GM19467 (cell line): ENCODE measurements at regions not wholly inside any gene's neighbourhood (a gene's known extent, or its start where the extent isn't known, plus 50 kb on each side); places are given as distances from the start of the nearest gene placed in this dataset.
"Not testable (repeated sequence)": the region's sequence is repeated elsewhere in the genome, so short reads cannot be mapped to it uniquely, and the experiment has no call there.

Experiments
- ATAC-seq: cut with Tn5 transposase; IDR thresholded peaks from one replicate; pipeline ENCODE4 v1.9.1; 2021; ENCODE audit warnings: mild to moderate bottlenecking, moderate library complexity; ENCODE audit not compliant: unreplicated experiment

GRCh38 chr18:10241579-10241978 lies 212.9 kb upstream of the APCDD1 start:
- no peak for ATAC-seq

- no peak for ATAC-seq
Measured at GRCh38 chr18:10242936-10243680, 211.3 kb upstream of the APCDD1 start.

GRCh38 chr18:10244341-10244740 lies 210.1 kb upstream of the APCDD1 start:
- ATAC-seq = no peak

GRCh38 chr18:10245031-10245845 lies 209.2 kb upstream of the APCDD1 start:
- ATAC-seq = no peak

- ATAC-seq = no peak
Measured at GRCh38 chr18:10245846-10246175, 208.6 kb upstream of the APCDD1 start.

DNA sequence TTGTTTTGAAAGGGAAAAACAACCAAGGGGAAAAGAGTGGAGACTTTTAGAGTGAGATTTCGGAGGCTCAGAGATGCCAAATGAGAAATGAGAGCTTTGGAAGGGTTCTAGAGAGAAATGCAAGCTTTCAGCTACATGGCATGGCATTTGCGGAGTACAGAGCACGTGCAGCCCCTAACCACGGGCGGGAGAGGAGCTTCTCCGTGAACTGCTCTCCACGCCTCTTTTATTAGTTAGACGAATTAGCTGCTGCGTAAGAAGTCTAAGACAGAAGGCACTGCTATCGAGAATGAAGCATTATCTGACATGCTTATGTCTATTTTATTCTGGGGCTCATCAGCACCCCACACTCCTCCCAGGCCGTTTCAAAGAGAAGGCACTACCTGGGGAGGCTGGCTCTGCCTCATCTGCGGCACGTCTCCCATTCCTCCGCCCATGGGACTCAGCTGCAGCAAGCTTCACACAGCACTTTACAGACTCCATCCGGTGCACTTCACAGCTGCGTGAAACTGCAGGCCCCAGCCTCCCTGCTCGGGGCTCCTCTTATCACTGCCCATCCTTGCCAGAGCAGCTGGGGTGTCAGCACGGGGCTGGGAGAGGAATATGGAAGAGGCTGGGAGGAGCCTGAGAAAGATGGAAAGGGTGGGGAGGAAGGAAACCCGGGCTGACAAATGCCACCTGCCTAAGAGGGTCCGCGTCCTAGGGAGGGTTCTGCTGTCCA lies 207.3 kb upstream of the APCDD1 start:
- ATAC-seq = no peak

GRCh38 chr18:10247742-10248082 lies 206.7 kb upstream of the APCDD1 start:
- ATAC-seq = no peak

- ATAC-seq = no peak
Measured at GRCh38 chr18:10248738-10249137, 205.7 kb upstream of the APCDD1 start.

DNA sequence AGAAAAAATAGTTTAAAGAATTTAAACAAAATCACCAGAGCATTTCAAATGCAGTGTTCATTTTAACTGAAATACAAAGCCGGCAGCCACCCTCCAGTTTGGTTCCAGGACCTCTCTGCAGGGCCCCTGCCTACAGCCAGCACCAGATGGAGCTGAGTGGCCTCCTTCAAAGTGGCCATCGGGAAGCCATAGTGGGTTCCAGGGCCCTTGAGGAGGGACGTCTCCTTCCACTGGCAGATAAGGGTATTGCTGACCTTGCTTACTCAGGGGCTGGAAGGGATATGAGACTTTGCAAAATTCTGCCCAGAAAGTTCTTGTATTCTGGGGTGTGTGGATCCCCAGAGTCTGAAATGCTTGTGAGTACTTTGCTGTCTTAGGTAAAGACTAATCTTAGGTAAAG lies 205.2 kb upstream of the APCDD1 start:
- no peak for ATAC-seq

DNA sequence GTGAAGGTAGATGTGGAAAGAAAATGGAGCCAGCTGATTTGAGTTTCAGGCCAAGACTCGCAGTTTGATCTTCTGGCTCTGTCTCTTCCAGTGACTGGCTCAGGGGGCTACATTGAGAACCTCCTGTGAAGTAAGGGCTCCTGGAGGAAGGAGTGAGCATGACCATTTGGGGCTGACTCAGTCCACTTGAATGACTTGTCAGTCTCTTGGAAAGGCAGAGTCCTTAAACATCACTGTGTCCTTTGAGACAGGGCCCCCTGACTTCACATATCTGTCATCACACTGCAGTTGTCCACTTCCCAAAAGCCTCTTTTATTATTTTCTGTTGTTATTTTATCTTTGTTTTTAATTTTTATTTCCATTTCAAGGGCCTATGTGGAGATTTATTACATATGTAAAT lies 204.6 kb upstream of the APCDD1 start:
- no peak for ATAC-seq

DNA sequence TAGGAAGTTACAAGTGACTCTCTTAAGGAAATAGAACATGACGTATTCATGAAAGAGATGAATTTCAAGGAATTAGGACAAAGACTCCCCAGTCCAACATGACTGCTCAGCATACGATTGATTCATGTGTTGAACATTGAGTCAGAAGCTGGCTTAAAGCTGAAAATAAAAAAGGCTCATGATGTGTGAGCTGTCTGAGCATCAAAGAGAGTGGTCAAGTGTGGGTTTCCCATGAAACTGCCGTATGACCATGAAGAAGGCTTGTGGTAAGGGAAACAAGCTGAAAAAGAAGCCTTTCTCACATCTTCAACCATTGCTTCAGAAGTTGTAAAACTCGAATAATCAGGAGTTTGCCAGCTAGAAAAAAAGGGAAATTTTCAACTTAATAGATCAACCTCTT lies 201.9 kb upstream of the APCDD1 start:
- no peak for ATAC-seq

DNA sequence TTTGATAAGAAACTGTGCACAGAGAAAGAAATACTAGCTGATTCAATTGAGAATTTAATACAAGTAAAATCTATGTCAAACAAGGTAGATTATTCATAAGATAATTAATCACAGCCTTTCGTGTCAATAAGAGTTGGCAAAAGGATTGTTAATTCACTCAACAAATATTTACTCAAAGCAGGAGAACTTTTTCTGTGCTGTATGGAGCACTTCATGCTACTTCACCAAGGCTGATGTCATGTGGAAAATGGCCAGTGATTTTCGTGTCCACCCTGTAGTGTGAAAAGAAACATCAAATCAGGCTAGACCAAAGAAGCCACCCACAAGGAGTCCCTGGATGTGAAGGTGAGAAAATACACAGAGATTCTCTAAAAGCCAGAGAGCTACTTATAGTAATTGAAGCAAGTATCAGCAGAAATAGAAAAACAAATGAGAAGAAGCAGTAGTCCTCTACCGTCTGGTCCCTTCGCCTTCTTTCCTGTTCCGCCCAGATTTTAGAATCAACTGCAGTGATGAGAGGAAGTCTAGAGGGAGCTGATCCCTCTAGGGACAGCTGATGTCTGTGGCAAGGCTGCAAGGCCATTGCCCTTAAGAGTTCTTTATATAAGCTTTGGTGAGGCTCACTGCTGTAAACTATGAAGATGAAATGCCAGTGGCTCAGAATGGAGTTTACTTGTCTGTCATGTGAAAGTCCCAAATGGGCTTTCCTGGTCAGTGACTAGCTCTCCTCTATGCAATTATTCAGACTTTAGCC lies 201.3 kb upstream of the APCDD1 start:
- no peak for ATAC-seq

GRCh38 chr18:10256276-10256675 lies 198.2 kb upstream of the APCDD1 start:
- ATAC-seq = not testable (repeated sequence)

- no peak for ATAC-seq
Measured at GRCh38 chr18:10258836-10259474, 195.5 kb upstream of the APCDD1 start.

GRCh38 chr18:10259901-10260300 lies 194.5 kb upstream of the APCDD1 start:
- ATAC-seq = no peak

- no peak for ATAC-seq
Measured at GRCh38 chr18:10261344-10262276, 192.8 kb upstream of the APCDD1 start.

DNA sequence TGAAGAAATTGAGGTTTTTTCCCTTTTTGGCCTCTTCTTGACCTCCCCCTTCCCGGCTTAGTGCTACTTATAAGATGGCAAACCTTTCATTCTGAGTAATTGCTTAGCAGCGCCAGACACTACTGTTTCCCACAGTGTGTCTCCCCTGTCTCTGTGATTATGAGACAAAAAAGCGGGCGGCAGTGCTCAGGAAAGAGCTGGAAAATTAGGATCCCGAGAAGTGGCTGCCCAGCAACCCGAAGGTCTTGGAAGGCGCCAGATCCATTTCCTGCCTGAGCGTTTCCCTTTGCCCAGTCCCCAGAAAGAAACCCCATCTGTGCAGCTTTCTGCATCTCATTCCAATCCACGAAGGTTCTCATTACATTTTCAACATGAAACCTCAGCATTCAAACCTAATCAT lies 191.9 kb upstream of the APCDD1 start:
- no peak for ATAC-seq

DNA sequence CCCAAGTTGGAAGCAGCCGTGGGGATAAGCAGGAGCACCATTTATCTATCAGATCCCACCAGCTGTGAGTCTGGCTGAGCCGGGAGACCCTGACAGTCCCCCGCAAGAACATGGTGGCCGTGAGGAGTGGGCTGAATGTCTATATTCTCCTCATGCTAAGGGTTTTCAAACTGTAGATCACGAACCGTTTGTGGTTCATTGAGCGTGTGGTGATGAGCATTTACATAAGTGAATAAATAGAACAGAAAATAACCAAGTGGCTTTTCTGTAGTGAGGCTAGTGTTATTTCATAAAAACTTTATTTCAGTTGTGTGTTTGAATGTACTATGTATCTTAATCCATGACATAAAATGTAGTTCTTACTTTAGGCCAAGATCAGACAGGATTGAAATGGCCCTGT lies 190.2 kb upstream of the APCDD1 start:
- no peak for ATAC-seq

- ATAC-seq = no peak
Measured at GRCh38 chr18:10265560-10266333, 188.7 kb upstream of the APCDD1 start.
